ENCODE measurements at regions not wholly inside any gene's neighbourhood (a gene's known extent, or its start where the extent isn't known, plus 50 kb on each side); places are given as distances from the start of the nearest gene placed in this dataset.

GRCh38 chrX:112945826-112946225 lies 105.2 kb upstream of the AMOT start:
- no peak for TF ChIP-seq CTCF (IDR thresholded peaks at IDR 0.05)
- TF ChIP-seq POLR2A (IDR thresholded peaks at IDR 0.05), result no peak
